A549 (cell line): ENCODE measurements at regions not wholly inside any gene's neighbourhood (a gene's known extent, or its start where the extent isn't known, plus 50 kb on each side); places are given as distances from the start of the nearest gene placed in this dataset.

Experiments
- CTCF ChIP-seq: fragments of >200 bp; sonication (Bioruptor Twin); formaldehyde crosslinking; IDR thresholded peaks from 3 replicates; pipeline ENCODE4 v1.5.1; 2016
- JUNB ChIP-seq: fragments of >200 bp; sonication (Bioruptor Twin); formaldehyde crosslinking; IDR thresholded peaks from 2 replicates; pipeline ENCODE4 v1.6.1; 2016
- MAZ ChIP-seq: fragments of 150-350 bp; IDR thresholded peaks from 2 replicates; pipeline ENCODE4 v1.6.1; 2014; ENCODE audit warnings: antibody characterized with exemption, low read depth, low read length, borderline replicate concordance

GRCh38 chr1:217921126-217921904 lies 290.2 kb downstream of the SPATA17 start:
- no peak for TF ChIP-seq CTCF
- TF ChIP-seq JUNB = no peak
- TF ChIP-seq MAZ = no peak
